ENCODE measurements at regions not wholly inside any gene's neighbourhood (a gene's known extent, or its start where the extent isn't known, plus 50 kb on each side); places are given as distances from the start of the nearest gene placed in this dataset.

DNA sequence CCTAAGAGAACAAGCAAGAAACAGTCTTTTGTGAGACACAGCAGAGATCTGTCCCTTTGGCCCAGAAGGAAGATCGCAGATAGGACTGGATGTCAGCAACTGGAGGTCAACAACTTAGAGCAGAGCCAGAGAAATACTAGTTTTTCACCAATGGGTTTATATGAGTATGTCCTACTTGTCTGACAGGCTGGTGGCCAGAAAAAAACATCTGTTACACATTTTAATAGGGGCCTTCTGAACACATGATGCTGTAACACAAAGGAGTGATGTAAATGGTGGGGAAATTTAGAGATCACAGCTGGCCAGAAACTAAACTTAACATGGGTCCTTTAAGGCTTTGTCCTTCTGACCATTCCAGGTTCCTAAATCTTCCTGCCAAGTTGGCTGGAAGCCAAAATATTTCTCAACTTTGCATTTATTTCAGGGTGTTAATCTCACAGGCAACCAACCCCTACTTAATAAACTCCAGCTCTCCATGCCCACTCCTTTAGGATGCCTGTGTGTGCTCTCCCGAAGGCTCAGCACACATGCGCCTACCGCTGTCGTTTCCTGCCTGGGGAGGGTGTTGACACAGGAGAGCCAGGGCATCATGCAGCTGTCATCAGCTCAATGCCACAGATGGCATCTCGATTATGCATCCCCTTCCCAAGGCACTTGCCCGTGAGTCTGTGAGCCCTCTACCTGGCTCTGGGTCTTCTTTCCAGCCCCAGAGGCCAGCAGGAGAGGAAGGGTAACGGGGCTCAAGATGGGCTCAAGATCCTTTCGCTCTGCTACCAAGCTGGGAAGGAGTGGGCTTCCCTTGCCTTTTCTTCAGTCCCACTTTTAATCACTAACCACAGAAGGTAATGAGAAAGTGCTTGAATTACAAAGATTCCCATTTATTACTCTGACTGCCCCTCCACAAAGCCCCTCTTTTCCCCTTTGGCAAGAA is 252.5 kb downstream of the ETAA1 start:
- DNase-seq (ENCODE audit: low read depth), result peak; percentile 97
- H3K4me3 ChIP-seq (replicated peaks; ENCODE audit: low read depth, low read length), result no peak overlapping the region
- TF ChIP-seq, protein P1, sequence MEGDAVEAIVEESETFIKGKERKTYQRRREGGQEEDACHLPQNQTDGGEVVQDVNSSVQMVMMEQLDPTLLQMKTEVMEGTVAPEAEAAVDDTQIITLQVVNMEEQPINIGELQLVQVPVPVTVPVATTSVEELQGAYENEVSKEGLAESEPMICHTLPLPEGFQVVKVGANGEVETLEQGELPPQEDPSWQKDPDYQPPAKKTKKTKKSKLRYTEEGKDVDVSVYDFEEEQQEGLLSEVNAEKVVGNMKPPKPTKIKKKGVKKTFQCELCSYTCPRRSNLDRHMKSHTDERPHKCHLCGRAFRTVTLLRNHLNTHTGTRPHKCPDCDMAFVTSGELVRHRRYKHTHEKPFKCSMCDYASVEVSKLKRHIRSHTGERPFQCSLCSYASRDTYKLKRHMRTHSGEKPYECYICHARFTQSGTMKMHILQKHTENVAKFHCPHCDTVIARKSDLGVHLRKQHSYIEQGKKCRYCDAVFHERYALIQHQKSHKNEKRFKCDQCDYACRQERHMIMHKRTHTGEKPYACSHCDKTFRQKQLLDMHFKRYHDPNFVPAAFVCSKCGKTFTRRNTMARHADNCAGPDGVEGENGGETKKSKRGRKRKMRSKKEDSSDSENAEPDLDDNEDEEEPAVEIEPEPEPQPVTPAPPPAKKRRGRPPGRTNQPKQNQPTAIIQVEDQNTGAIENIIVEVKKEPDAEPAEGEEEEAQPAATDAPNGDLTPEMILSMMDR (IDR thresholded peaks at IDR 0.05; ENCODE audit: low read length, missing control alignments), result no peak

DNA sequence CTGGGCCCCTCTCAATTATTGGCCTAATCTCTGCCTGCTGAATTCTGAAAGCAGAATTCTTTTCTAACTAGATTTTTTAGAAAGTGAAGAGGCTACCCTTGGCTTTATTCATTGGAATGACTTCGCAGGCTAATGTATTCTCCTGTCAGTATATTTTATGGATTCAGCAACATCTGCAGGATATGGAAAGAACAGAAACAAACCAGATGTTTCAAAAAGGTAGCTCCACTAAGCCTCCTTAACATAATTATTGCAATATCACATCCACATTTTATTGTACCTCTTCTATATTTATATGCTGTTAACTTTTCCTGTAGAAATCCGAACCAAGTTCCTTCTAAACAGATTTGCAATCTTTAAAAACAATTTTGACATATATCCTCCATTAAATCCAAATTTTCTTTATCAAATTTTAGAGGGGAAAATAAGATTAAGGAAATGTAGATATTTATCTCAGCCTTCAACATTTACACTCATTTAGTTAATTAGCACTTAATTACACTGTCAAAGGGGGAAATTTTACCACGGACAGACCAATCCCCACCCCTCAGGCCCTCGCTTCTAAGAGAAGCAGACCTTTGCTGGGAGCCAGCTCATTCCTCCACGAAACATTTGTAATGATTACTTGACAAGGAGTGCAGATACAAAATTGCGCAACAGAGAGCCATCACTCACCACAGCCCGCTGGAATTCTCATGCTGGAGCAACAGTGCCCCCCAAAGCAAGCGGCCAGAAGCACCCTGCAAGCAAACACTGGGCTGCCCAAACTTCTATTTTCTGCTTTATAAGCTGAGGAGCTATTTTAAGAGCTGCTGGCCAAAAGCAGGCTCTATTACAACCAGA is 253.4 kb downstream of the ETAA1 start:
- TF ChIP-seq, protein P1 (IDR thresholded peaks at IDR 0.05; ENCODE audit: low read length, missing control alignments), result peak; percentile 90
- DNase-seq (ENCODE audit: low read depth), result peak; percentile 97

DNA sequence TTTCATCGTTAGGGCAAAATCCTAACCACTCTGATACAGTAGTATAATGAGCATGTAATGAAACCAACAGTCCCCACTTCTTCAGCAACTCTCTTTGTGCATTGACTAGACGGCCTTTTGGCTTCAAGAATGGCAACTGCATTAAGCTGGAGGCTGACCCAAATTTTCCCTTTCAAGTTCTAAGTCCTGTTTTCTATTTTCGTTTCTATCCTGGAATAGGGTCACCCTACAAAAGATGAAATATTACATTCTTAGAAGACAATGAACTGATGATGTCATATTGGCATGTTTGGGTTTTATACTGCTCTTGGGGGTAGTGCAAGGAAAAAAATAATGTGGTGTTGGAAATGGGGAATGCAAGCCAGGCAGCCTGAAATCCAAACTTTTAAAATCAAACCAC is 254.4 kb downstream of the ETAA1 start:
- TF ChIP-seq, protein P1 (IDR thresholded peaks at IDR 0.05; ENCODE audit: low read length, missing control alignments), result no peak
- H3K4me3 ChIP-seq (replicated peaks; ENCODE audit: low read depth, low read length), result no peak overlapping the region
- DNase-seq (ENCODE audit: low read depth), result no peak

More for the DNA sequence above, 253.4 kb downstream of the ETAA1 start:
- H3K4me3 ChIP-seq (replicated peaks; ENCODE audit: low read depth, low read length), result no peak overlapping the region

DNA sequence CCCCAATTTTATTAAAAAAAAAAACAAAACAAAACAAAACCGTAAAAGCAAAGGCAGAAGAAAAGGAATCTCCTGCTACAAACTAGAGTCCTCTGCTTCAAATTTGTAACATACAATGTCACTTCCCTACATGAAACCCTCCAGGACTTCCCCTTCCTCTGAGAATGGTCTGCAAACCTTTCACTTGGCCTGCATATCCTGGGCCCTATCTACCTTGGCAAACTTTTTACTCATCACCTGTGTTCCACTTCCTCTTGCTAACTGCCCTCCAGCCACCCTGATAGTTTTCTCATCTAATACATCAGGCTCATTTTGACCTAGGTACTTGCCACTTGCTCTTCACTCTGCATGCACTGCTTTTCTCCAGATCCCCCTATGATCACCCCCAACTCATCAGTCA is 255.5 kb downstream of the ETAA1 start:
- TF ChIP-seq, protein P1 (IDR thresholded peaks at IDR 0.05; ENCODE audit: low read length, missing control alignments), result no peak
- DNase-seq (ENCODE audit: low read depth), result no peak
- no peak overlapping the region for H3K4me3 ChIP-seq (replicated peaks; ENCODE audit: low read depth, low read length)

DNA sequence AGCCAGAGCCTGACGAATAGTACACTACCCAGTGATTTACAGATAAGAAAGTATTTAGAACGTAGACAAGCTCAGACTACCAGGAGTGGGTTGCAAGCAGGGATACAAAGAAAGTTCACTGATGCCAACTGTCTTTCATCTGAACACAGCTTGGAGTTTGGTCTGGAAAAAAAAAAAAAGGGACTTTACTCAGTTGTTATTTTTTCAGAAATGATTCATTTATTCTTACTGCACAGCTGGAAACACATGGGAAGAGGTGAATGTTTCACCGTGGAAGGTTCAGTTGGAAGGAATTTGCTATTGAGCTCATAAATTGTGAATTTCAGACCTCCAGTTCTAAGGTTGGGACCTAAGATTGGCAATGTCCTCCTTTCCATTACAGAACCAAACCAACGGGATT is 259.7 kb downstream of the ETAA1 start:
- H3K4me3 ChIP-seq (replicated peaks; ENCODE audit: low read depth, low read length), result no peak overlapping the region
- peak; percentile 21 for DNase-seq (ENCODE audit: low read depth)
- TF ChIP-seq, protein P1 (IDR thresholded peaks at IDR 0.05; ENCODE audit: low read length, missing control alignments), result no peak

DNA sequence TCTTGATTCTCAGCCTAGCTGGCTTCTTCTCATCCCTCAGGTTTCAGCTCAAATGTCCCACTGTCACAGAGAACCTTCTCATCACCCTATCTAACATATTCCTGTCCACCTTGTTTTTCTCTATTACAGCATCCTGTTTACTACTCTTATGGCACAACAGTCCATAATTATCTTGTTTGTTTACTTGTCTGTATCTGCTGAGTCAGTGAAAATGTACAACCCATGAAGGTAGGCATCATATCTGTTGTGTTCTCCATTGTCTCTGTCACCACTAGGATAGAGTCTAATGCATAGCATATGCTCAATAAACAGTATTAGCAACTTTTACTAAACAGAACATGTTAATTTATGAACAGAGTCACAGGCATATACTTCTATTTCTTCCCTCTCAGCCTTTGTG is 261.7 kb downstream of the ETAA1 start:
- TF ChIP-seq, protein P1 (IDR thresholded peaks at IDR 0.05; ENCODE audit: low read length, missing control alignments), result no peak
- no peak overlapping the region for H3K4me3 ChIP-seq (replicated peaks; ENCODE audit: low read depth, low read length)
- no peak for DNase-seq (ENCODE audit: low read depth)
